GM18511 (cell line): ENCODE measurements at regions not wholly inside any gene's neighbourhood (a gene's known extent, or its start where the extent isn't known, plus 50 kb on each side); places are given as distances from the start of the nearest gene placed in this dataset.
"Not testable (repeated sequence)": the region's sequence is repeated elsewhere in the genome, so short reads cannot be mapped to it uniquely, and the experiment has no call there.

Source experiments
- ATAC-seq: cut with Tn5 transposase; IDR thresholded peaks from one replicate; pipeline ENCODE4 v1.9.1; 2021; ENCODE audit warnings: mild to moderate bottlenecking, moderate library complexity; ENCODE audit not compliant: unreplicated experiment

- no peak for ATAC-seq
These were observed 201.4 kb upstream of the CBLB start for GRCh38 chr3:106070187-106070586.

- ATAC-seq, result no peak
These were observed 202.5 kb upstream of the CBLB start for GRCh38 chr3:106071306-106071705.

GRCh38 chr3:106072596-106072995 lies 203.8 kb upstream of the CBLB start:
- ATAC-seq, result not testable (repeated sequence)

GRCh38 chr3:106073806-106074205 lies 205.0 kb upstream of the CBLB start:
- not testable (repeated sequence) for ATAC-seq

- ATAC-seq, result not testable (repeated sequence)
These were observed 206.9 kb upstream of the CBLB start for GRCh38 chr3:106075731-106076130.

- ATAC-seq, result no peak
These were observed 209.8 kb upstream of the CBLB start for GRCh38 chr3:106078635-106079034.

- ATAC-seq, result no peak
These were observed 213.8 kb upstream of the CBLB start for GRCh38 chr3:106082616-106083015.

GRCh38 chr3:106083207-106083606 lies 214.4 kb upstream of the CBLB start:
- peak; percentile 71 for ATAC-seq

- no peak for ATAC-seq
These were observed 215.0 kb upstream of the CBLB start for GRCh38 chr3:106083854-106084253.

GRCh38 chr3:106086038-106086437 lies 217.2 kb upstream of the CBLB start:
- ATAC-seq, result no peak

GRCh38 chr3:106086636-106087035 lies 217.8 kb upstream of the CBLB start:
- ATAC-seq, result no peak

- no peak for ATAC-seq
These were observed 219.5 kb upstream of the CBLB start for GRCh38 chr3:106088304-106088703.

- ATAC-seq, result peak; percentile 57
These were observed 220.1 kb upstream of the CBLB start for GRCh38 chr3:106088899-106089298.

GRCh38 chr3:106089806-106090205 lies 221.0 kb upstream of the CBLB start:
- no peak for ATAC-seq

GRCh38 chr3:106092792-106093191 lies 224.0 kb upstream of the CBLB start:
- no peak for ATAC-seq

GRCh38 chr3:106093616-106094015 lies 224.8 kb upstream of the CBLB start:
- ATAC-seq, result no peak

- ATAC-seq, result no peak
These were observed 229.1 kb upstream of the CBLB start for GRCh38 chr3:106097817-106098435.

GRCh38 chr3:106103383-106103782 lies 234.6 kb upstream of the CBLB start:
- ATAC-seq, result no peak

GRCh38 chr3:106104078-106104477 lies 235.3 kb upstream of the CBLB start:
- ATAC-seq, result no peak

GRCh38 chr3:106108925-106109324 lies 240.1 kb upstream of the CBLB start:
- ATAC-seq, result no peak

GRCh38 chr3:106112561-106112960 lies 243.7 kb upstream of the CBLB start:
- not testable (repeated sequence) for ATAC-seq

- no peak for ATAC-seq
These were observed 244.9 kb upstream of the CBLB start for GRCh38 chr3:106113747-106114146.

- no peak for ATAC-seq
These were observed 245.4 kb upstream of the CBLB start for GRCh38 chr3:106114220-106114619.
